PC-9 (cell line): ENCODE measurements at regions not wholly inside any gene's neighbourhood (a gene's known extent, or its start where the extent isn't known, plus 50 kb on each side); places are given as distances from the start of the nearest gene placed in this dataset.

Experiments
- BruUV-seq: library from RNA; stranded (reverse); fragments of 400-500 nt; replicated peaks from 2 replicates; lab custom pipeline; 2021; lab: Mats Ljungman, UMichigan
- CTCF ChIA-PET: fragments of 300-600 bp; sonication (Branson Sonifier 250); formaldehyde crosslinking; loops from one replicate; lab custom pipeline; 2022; ENCODE audit warnings: antibody characterized with exemption; lab: Charles Lee
- POLR2A ChIA-PET: fragments of 300-600 bp; sonication (Branson Sonifier 250); formaldehyde crosslinking; loops from one replicate; lab custom pipeline; 2022; ENCODE audit warnings: antibody characterized with exemption; ENCODE audit not compliant: unreplicated experiment; lab: Charles Lee
- DNase-seq, 2 experiments: peaks; one replicate each; pipeline versions ENCODE4 v3.0.0 to v3.0.0-alpha.2; 2015 to 2022; ENCODE audit warnings: mixed read lengths in 1 of 2
- H2AFZ ChIP-seq: fragments of 200-600 bp; sonication (generic); 2 replicates; pipeline ENCODE4 v1.8.1; 2017; ENCODE audit warnings: antibody characterized with exemption
- H3F3A ChIP-seq: fragments of 200-600 bp; sonication (generic); 2 replicates; pipeline ENCODE4 v1.8.1; 2017; ENCODE audit warnings: antibody characterized with exemption, mild to moderate bottlenecking, low read depth; ENCODE audit not compliant: insufficient read depth
- H3K27ac ChIP-seq: fragments of 200-600 bp; sonication (generic); 2 replicates; pipeline ENCODE4 v1.6.1; 2016; ENCODE audit warnings: mixed run types
- H3K27me3 ChIP-seq: fragments of 200-600 bp; sonication (generic); 2 replicates; pipeline ENCODE4 v1.6.1; 2016; ENCODE audit warnings: low read depth, mixed run types; ENCODE audit not compliant: insufficient read depth
- H3K36me3 ChIP-seq: fragments of 200-600 bp; sonication (generic); 2 replicates; pipeline ENCODE4 v1.6.1; 2016; ENCODE audit warnings: low read depth, mixed run types
- H3K4me1 ChIP-seq: fragments of 200-600 bp; sonication (generic); replicated peaks from 2 replicates; pipeline ENCODE4 v1.6.1; 2016; ENCODE audit warnings: mixed run types; ENCODE audit not compliant: insufficient read depth
- H3K4me2 ChIP-seq: fragments of 200-600 bp; sonication (generic); 2 replicates; pipeline ENCODE4 v1.6.1; 2017; ENCODE audit warnings: mixed run types
- H3K4me3 ChIP-seq: fragments of 200-600 bp; sonication (generic); 2 replicates; pipeline ENCODE4 v1.6.1; 2016; ENCODE audit warnings: mixed run types
- H3K79me2 ChIP-seq: fragments of 200-600 bp; sonication (generic); 2 replicates; pipeline ENCODE4 v1.6.1; 2017; ENCODE audit warnings: low read depth, mixed run types
- H3K9me2 ChIP-seq: fragments of 200-600 bp; sonication (generic); 2 replicates; pipeline ENCODE4 v1.8.1; 2017; ENCODE audit warnings: mild to moderate bottlenecking; ENCODE audit not compliant: insufficient read depth
- H3K9me3 ChIP-seq: fragments of 200-600 bp; sonication (generic); 2 replicates; pipeline ENCODE4 v1.8.1; 2016; ENCODE audit warnings: low read depth; ENCODE audit not compliant: insufficient read depth
- H4K20me1 ChIP-seq: fragments of 200-600 bp; sonication (generic); 2 replicates; pipeline ENCODE4 v1.8.1; 2017; ENCODE audit not compliant: insufficient read depth
- CTCF ChIP-seq: fragments of 200-600 bp; sonication (generic); conservative IDR thresholded peaks from 2 replicates; pipeline ENCODE4 v1.6.1; 2017; ENCODE audit warnings: mixed run types, antibody characterized with exemption, mild to moderate bottlenecking, moderate library complexity
- EZH2 ChIP-seq: fragments of 200-600 bp; sonication (generic); IDR thresholded peaks from 2 replicates; pipeline ENCODE4 v1.8.0; 2017; ENCODE audit warnings: antibody characterized with exemption, low read depth
- intact Hi-C: fragments of 100-400 bp; cut with micrococcal nuclease; formaldehyde crosslinking; loops from one replicate; pipeline ENCODE4 v1.10.0; 2022; ENCODE audit not compliant: unreplicated experiment

- H3K4me1 ChIP-seq: peaks cover 39% of the 10 kb centered on the region
- H3K79me2 ChIP-seq: no peaks in the 10 kb centered on the region
- no peak overlapping the region for H3K4me3 ChIP-seq
- ChIA-PET CTCF (no interaction called here), POLR2A (no interaction called here)
- H4K20me1 ChIP-seq: no peaks in the 10 kb centered on the region
- H3K4me2 ChIP-seq: no peak overlapping the region
- H2AFZ ChIP-seq: no peak overlapping the region
- H3K27ac ChIP-seq: no peak overlapping the region
- no peaks in the 10 kb centered on the region for H3K27me3 ChIP-seq
- peaks cover 19% of the 10 kb centered on the region for H3F3A ChIP-seq
- H3K9me2 ChIP-seq: no peaks in the 10 kb centered on the region
- TF ChIP-seq CTCF (no peak), EZH2 (no peak)
- no peaks in the 10 kb centered on the region for H3K9me3 ChIP-seq
- no TSS peak for BruUV-seq
- no peaks in the 10 kb centered on the region for H3K36me3 ChIP-seq
- intact Hi-C loops: no loop called here
- DNase-seq: no peak
These were observed 51.9 kb upstream of the XIAP start for GRCh38 chrX:123807835-123808416.

DNA sequence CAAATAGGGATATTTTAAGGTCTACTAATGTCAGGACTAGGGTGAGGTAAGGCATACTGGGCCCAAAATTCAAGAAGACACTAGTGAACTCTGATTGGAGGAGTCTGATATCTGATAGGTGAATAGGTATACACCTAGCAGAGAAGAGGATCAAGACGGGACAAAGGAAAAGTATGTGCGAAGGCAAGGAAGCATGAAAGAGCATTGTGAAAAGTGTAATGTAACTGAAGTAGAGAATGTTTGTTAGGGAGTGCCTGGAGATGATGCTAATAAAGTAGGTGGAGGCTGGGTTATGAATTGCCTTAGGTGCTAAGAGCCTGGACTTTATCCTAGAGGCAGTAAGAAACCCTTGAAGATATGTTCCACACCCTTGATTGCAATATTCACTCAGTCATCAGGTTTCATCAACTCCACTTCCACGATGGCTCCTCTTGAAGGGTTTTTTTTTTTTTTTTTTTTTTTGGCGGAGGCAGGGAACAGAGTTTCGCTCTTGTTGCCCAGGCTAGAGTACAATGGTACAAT, 49.9 kb upstream of the XIAP start:
- ChIA-PET POLR2A (no interaction called here), CTCF (no interaction called here)
- Histone ChIP-seq H4K20me1 (no peaks in the 10 kb centered on the region), H2AFZ (no peak overlapping the region), H3K27me3 (no peaks in the 10 kb centered on the region), H3K9me3 (no peaks in the 10 kb centered on the region), H3K9me2 (no peaks in the 10 kb centered on the region), H3K27ac (no peak overlapping the region), H3K36me3 (no peaks in the 10 kb centered on the region), H3F3A (peaks cover 14% of the 10 kb centered on the region), H3K4me1 (peaks cover 41% of the 10 kb centered on the region), H3K4me3 (no peak overlapping the region), H3K79me2 (no peaks in the 10 kb centered on the region), H3K4me2 (peak overlapping the region; percentile 9; the same call in 1 of the 2 replicates)
- no TSS peak for BruUV-seq
- intact Hi-C loops: no loop called here
- no peak for TF ChIP-seq EZH2
- no peak for TF ChIP-seq CTCF
- no peak for DNase-seq
